Adipocyte (in vitro differentiated cells): ENCODE measurements at regions not wholly inside any gene's neighbourhood (a gene's known extent, or its start where the extent isn't known, plus 50 kb on each side); places are given as distances from the start of the nearest gene placed in this dataset.
"Not testable (repeated sequence)": the region's sequence is repeated elsewhere in the genome, so short reads cannot be mapped to it uniquely, and the experiment has no call there.

ENCODE experiments used
- DNase-seq: peaks from one replicate; pipeline ENCODE4 v3.0.0-alpha.2; 2015; ENCODE audit warnings: low read depth
- H3K27me3 ChIP-seq: replicated peaks from 2 replicates; pipeline ENCODE4 v1.7.0; 2013; ENCODE audit warnings: mild to moderate bottlenecking, low read length, moderate library complexity; ENCODE audit not compliant: control insufficient read depth, insufficient read depth
- H3K36me3 ChIP-seq: 2 replicates; pipeline ENCODE4 v1.7.0; 2013; ENCODE audit warnings: low read length, mild to moderate bottlenecking, moderate library complexity; ENCODE audit not compliant: control insufficient read depth, insufficient read depth, severe bottlenecking
- H3K4me1 ChIP-seq: 2 replicates; pipeline ENCODE4 v1.7.0; 2013; ENCODE audit warnings: mild to moderate bottlenecking, low read length, moderate library complexity; ENCODE audit not compliant: control insufficient read depth, insufficient read depth
- H3K4me3 ChIP-seq: 2 replicates; pipeline ENCODE4 v1.7.0; 2013; ENCODE audit warnings: mild to moderate bottlenecking, low read length, moderate library complexity
- H3K9ac ChIP-seq: 2 replicates; pipeline ENCODE4 v1.7.0; 2013; ENCODE audit warnings: mild to moderate bottlenecking, low read length, moderate library complexity
- H3K9me3 ChIP-seq: 2 replicates; pipeline ENCODE4 v1.7.0; 2013; ENCODE audit warnings: mild to moderate bottlenecking, low read length, moderate library complexity; ENCODE audit not compliant: control insufficient read depth

- Histone ChIP-seq H3K9ac (no peak overlapping the region), H3K27me3 (no peaks in the 10 kb centered on the region), H3K36me3 (no peaks in the 10 kb centered on the region), H3K9me3 (no peaks in the 10 kb centered on the region), H3K4me3 (no peak overlapping the region), H3K4me1 (peaks cover 38% of the 10 kb centered on the region)
- DNase-seq: no peak
Observed at GRCh38 chr5:175344331-175345195, 99.4 kb downstream of the DRD1 start.

GRCh38 chr5:175343308-175343707 is 100.7 kb downstream of the DRD1 start:
- peaks cover 38% of the 10 kb centered on the region for H3K4me1 ChIP-seq
- H3K9me3 ChIP-seq: no peaks in the 10 kb centered on the region
- no peaks in the 10 kb centered on the region for H3K36me3 ChIP-seq
- H3K27me3 ChIP-seq: peaks cover 4% of the 10 kb centered on the region
- H3K9ac ChIP-seq: no peak overlapping the region
- H3K4me3 ChIP-seq: no peak overlapping the region
- DNase-seq: no peak

GRCh38 chr5:175340180-175340579 is 103.8 kb downstream of the DRD1 start:
- H3K4me1 ChIP-seq: peaks cover 40% of the 10 kb centered on the region
- H3K36me3 ChIP-seq: no peaks in the 10 kb centered on the region
- peaks cover 13% of the 10 kb centered on the region for H3K27me3 ChIP-seq
- H3K4me3 ChIP-seq: no peak overlapping the region
- DNase-seq: no peak
- H3K9me3 ChIP-seq: no peaks in the 10 kb centered on the region
- no peak overlapping the region for H3K9ac ChIP-seq

DNA sequence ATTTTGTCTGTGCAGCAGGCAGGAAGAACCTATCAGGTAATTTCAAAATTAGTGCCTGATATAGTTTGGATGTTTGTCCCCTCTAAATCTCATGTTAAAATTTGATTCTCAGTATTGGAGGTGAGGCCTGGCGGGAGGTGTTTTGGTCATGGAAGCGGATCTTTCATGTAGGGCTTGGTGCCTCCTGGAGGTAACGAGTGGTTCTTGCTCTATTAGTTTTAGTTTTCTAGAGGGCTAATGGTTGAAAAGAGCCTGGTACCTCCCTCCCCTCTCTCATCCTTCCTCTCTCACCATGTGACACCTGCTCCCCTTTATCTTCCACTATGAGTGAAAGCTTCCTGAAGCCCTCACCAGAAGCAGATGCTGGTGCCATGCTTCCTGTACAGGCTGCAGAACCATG is 106.3 kb downstream of the DRD1 start:
- Histone ChIP-seq H3K9me3 (no peaks in the 10 kb centered on the region), H3K27me3 (peaks cover 13% of the 10 kb centered on the region), H3K9ac (no peak overlapping the region), H3K4me3 (no peak overlapping the region), H3K4me1 (peaks cover 19% of the 10 kb centered on the region), H3K36me3 (no peaks in the 10 kb centered on the region)
- no peak for DNase-seq

DNA sequence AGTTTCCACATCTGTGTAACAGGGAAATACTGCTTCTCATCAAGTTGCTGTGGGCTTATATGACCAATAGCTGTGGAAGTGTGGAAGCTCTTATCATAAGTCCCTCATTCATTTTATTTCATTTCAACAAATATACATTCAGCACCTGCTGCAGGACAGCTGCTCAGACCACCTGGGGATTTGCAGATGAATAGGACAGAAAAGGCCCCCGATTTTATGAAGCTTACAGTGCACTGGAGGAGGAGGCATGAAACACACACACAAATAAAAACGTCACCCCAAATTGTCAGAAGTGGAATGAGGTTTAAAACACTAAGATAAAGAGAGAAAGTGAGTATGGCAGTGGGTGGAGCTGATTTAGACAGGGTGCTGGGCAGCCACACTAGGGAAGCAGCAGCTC is 107.2 kb downstream of the DRD1 start:
- no peak for DNase-seq
- peaks cover 13% of the 10 kb centered on the region for H3K27me3 ChIP-seq

DNA sequence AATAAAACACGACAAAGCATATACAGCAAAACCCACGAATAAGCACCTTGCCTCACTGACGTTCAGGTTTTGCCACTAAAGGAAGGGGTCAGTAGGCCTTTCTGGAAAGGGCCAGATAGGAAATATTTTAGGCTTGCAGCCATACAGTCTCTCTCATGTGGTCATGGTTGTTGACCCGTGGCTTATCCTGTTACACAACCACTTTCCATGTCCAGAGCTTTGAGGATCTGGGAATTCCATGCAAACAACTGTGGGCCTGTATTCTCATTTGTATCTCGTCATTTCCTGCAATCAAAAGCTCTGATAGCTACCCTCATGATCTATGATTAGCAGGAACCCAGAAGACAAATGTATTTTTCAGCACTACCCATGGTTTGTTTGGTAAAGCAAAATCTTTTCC is 108.3 kb downstream of the DRD1 start:
- Histone ChIP-seq H3K4me3 (no peak overlapping the region), H3K36me3 (no peaks in the 10 kb centered on the region), H3K9ac (no peak overlapping the region), H3K27me3 (peaks cover 15% of the 10 kb centered on the region), H3K9me3 (no peaks in the 10 kb centered on the region), H3K4me1 (peaks cover 13% of the 10 kb centered on the region)
- DNase-seq: no peak

More for the DNA sequence above, 107.2 kb downstream of the DRD1 start:
- no peak overlapping the region for H3K9ac ChIP-seq
- H3K9me3 ChIP-seq: no peaks in the 10 kb centered on the region
- H3K4me3 ChIP-seq: no peak overlapping the region
- H3K4me1 ChIP-seq: peaks cover 21% of the 10 kb centered on the region
- H3K36me3 ChIP-seq: no peaks in the 10 kb centered on the region

- peaks cover 26% of the 10 kb centered on the region for H3K27me3 ChIP-seq
- not testable (repeated sequence) for H3K9me3 ChIP-seq, H3K4me3 ChIP-seq, DNase-seq, H3K36me3 ChIP-seq, H3K9ac ChIP-seq
- H3K4me1 ChIP-seq: peaks cover 13% of the 10 kb centered on the region
Observed at GRCh38 chr5:175331173-175332036, 112.6 kb downstream of the DRD1 start.

GRCh38 chr5:175329976-175330375 is 114.0 kb downstream of the DRD1 start:
- Histone ChIP-seq H3K27me3 (peaks cover 25% of the 10 kb centered on the region), H3K4me1 (peaks cover 15% of the 10 kb centered on the region), H3K9ac (no peak overlapping the region), H3K4me3 (no peak overlapping the region), H3K36me3 (no peaks in the 10 kb centered on the region), H3K9me3 (no peaks in the 10 kb centered on the region)
- no peak for DNase-seq

DNA sequence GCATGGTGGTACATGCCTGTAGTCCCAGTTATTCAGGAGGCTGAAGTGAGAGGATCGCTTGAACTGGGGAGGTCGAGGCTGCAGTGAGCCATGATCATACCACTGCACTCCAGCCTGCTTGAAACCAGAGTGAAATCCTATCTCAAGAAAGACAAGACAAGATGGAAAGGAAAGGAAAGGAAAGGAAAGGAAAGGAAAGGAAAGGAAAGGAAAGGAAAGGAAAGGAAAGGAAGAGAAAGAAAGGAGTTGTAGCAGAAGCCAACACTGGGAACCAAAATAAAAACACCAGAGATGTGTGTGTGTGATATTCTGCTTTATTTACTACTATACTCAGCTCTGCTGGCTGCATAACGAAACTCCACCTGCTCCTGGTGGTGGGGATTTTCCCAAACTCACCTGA is 115.3 kb downstream of the DRD1 start:
- no peaks in the 10 kb centered on the region for H3K36me3 ChIP-seq
- H3K4me1 ChIP-seq: peaks cover 15% of the 10 kb centered on the region
- peaks cover 25% of the 10 kb centered on the region for H3K27me3 ChIP-seq
- H3K9ac ChIP-seq: no peak overlapping the region
- H3K4me3 ChIP-seq: no peak overlapping the region
- DNase-seq: no peak
- H3K9me3 ChIP-seq: no peaks in the 10 kb centered on the region

- no peak overlapping the region for H3K4me3 ChIP-seq
- peaks cover 15% of the 10 kb centered on the region for H3K4me1 ChIP-seq
- no peaks in the 10 kb centered on the region for H3K36me3 ChIP-seq
- H3K27me3 ChIP-seq: peaks cover 25% of the 10 kb centered on the region
- no peak overlapping the region for H3K9ac ChIP-seq
- DNase-seq: no peak
- H3K9me3 ChIP-seq: no peaks in the 10 kb centered on the region
Observed at GRCh38 chr5:175328176-175328575, 115.8 kb downstream of the DRD1 start.

DNA sequence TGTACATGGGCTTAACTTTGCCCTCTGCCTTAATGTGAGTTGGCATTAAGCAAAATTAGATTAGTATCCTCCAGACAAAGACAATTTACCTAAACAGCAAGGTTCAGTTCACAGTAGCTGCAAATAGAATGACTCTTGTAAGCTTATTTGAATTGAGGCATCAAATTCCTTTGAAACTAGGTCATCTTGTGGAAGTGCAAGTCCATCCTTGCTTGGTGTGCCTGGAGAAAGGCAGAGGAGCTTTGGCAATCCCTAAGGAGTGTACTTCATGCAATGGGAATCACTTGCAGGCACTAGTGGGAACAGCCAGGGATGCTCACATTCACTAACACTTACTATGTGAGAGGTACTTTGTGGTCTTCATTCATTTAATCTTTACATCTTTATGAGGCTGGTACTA is 118.3 kb downstream of the DRD1 start:
- Histone ChIP-seq H3K9me3 (no peaks in the 10 kb centered on the region), H3K9ac (no peak overlapping the region), H3K4me3 (no peak overlapping the region), H3K4me1 (peaks cover 7% of the 10 kb centered on the region), H3K27me3 (peaks cover 22% of the 10 kb centered on the region), H3K36me3 (no peaks in the 10 kb centered on the region)
- no peak for DNase-seq
